DOHH2 (cell line): ENCODE measurements at regions not wholly inside any gene's neighbourhood (a gene's known extent, or its start where the extent isn't known, plus 50 kb on each side); places are given as distances from the start of the nearest gene placed in this dataset.
"Not testable (repeated sequence)": the region's sequence is repeated elsewhere in the genome, so short reads cannot be mapped to it uniquely, and the experiment has no call there.

Experiments
- H3F3A ChIP-seq: fragments of 200-600 bp; sonication (generic), shearing (Covaris generic); 2 replicates; pipeline ENCODE4 v1.6.0; 2016; ENCODE audit warnings: antibody characterized with exemption, mild to moderate bottlenecking; ENCODE audit not compliant: control insufficient read depth, insufficient read depth
- H3K27ac ChIP-seq: fragments of 200-600 bp; sonication (generic); 2 replicates; pipeline ENCODE4 v1.5.1; 2014; ENCODE audit warnings: low read depth, mild to moderate bottlenecking, low read length, moderate library complexity
- H3K27me3 ChIP-seq: fragments of 200-600 bp; sonication (generic); 2 replicates; pipeline ENCODE4 v1.6.1; 2014; ENCODE audit warnings: mild to moderate bottlenecking, low read length, mixed read lengths; ENCODE audit not compliant: control insufficient read depth
- H3K36me3 ChIP-seq: fragments of 200-600 bp; sonication (generic); 2 replicates; pipeline ENCODE4 v1.6.1; 2014; ENCODE audit warnings: mild to moderate bottlenecking, low read length, moderate library complexity, mixed read lengths; ENCODE audit not compliant: control insufficient read depth
- H3K4me1 ChIP-seq: fragments of 200-600 bp; sonication (generic); 2 replicates; pipeline ENCODE4 v1.6.1; 2014; ENCODE audit warnings: mild to moderate bottlenecking, low read length, mixed read lengths; ENCODE audit not compliant: control insufficient read depth
- H3K4me2 ChIP-seq: fragments of 200-600 bp; sonication (generic); 2 replicates; pipeline ENCODE4 v1.6.0; 2014; ENCODE audit warnings: mild to moderate bottlenecking, low read length, moderate library complexity
- H3K4me3 ChIP-seq: fragments of 200-600 bp; sonication (generic); 2 replicates; pipeline ENCODE4 v1.5.1; 2014; ENCODE audit warnings: mild to moderate bottlenecking, low read length, mixed read lengths
- H3K79me2 ChIP-seq: fragments of 200-600 bp; sonication (generic); 2 replicates; pipeline ENCODE4 v1.6.1; 2014; ENCODE audit warnings: mild to moderate bottlenecking, low read length, mixed read lengths; ENCODE audit not compliant: control insufficient read depth
- H3K9me2 ChIP-seq: fragments of 200-600 bp; sonication (generic); replicated peaks from 2 replicates; pipeline ENCODE4 v1.6.1; 2014; ENCODE audit warnings: mild to moderate bottlenecking, low read length, mixed read lengths; ENCODE audit not compliant: control insufficient read depth
- H3K9me3 ChIP-seq: fragments of 200-600 bp; sonication (generic); 2 replicates; pipeline ENCODE4 v1.6.1; 2014; ENCODE audit warnings: antibody characterized with exemption, low read length, mixed read lengths; ENCODE audit not compliant: control insufficient read depth, insufficient read depth
- H4K20me1 ChIP-seq: fragments of 200-600 bp; sonication (generic); 2 replicates; pipeline ENCODE4 v1.6.0; 2014; ENCODE audit warnings: low read depth, mild to moderate bottlenecking, antibody characterized with exemption, low read length, moderate library complexity; ENCODE audit not compliant: control insufficient read depth, insufficient read depth
- EZH2phosphoT487 ChIP-seq: fragments of 200-600 bp; sonication (generic); IDR thresholded peaks from 2 replicates; pipeline ENCODE4 v1.6.1; 2017; ENCODE audit warnings: borderline replicate concordance, mild to moderate bottlenecking, antibody characterized with exemption, low read length, moderate library complexity, mixed read lengths
- TF ChIP-seq, protein P1 (sequence below): fragments of 200-600 bp; sonication (generic); IDR thresholded peaks from one replicate; pipeline ENCODE4 v1.5.1; 2014; ENCODE audit warnings: antibody characterized with exemption, mild to moderate bottlenecking, low read depth, low read length; ENCODE audit not compliant: poor library complexity, severe bottlenecking

GRCh38 chr15:24269923-24270322 is 405.7 kb upstream of the NPAP1 start:
- TF ChIP-seq, protein P1, sequence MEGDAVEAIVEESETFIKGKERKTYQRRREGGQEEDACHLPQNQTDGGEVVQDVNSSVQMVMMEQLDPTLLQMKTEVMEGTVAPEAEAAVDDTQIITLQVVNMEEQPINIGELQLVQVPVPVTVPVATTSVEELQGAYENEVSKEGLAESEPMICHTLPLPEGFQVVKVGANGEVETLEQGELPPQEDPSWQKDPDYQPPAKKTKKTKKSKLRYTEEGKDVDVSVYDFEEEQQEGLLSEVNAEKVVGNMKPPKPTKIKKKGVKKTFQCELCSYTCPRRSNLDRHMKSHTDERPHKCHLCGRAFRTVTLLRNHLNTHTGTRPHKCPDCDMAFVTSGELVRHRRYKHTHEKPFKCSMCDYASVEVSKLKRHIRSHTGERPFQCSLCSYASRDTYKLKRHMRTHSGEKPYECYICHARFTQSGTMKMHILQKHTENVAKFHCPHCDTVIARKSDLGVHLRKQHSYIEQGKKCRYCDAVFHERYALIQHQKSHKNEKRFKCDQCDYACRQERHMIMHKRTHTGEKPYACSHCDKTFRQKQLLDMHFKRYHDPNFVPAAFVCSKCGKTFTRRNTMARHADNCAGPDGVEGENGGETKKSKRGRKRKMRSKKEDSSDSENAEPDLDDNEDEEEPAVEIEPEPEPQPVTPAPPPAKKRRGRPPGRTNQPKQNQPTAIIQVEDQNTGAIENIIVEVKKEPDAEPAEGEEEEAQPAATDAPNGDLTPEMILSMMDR, result no peak
- no peak for TF ChIP-seq EZH2phosphoT487

GRCh38 chr15:24271496-24272244 is 403.9 kb upstream of the NPAP1 start:
- H3K9me2 ChIP-seq, H3K36me3 ChIP-seq, H3K27ac ChIP-seq, H3K9me3 ChIP-seq, H3K4me1 ChIP-seq, H3K27me3 ChIP-seq, H3K4me2 ChIP-seq, H3K4me3 ChIP-seq, H3K79me2 ChIP-seq, H4K20me1 ChIP-seq, H3F3A ChIP-seq: not testable (repeated sequence)

More at GRCh38 chr15:24269923-24270322, 405.7 kb upstream of the NPAP1 start:
- H3K9me2 ChIP-seq, result no peaks in the 10 kb centered on the region
- H3K9me3 ChIP-seq, result no peaks in the 10 kb centered on the region
- H3K4me2 ChIP-seq, result no peak overlapping the region
- no peak overlapping the region for H3K4me3 ChIP-seq
- H3K79me2 ChIP-seq, result no peaks in the 10 kb centered on the region
- H3K27me3 ChIP-seq, result no peaks in the 10 kb centered on the region
- H3K4me1 ChIP-seq, result no peaks in the 10 kb centered on the region
- no peaks in the 10 kb centered on the region for H3F3A ChIP-seq
- H3K36me3 ChIP-seq, result no peaks in the 10 kb centered on the region
- H3K27ac ChIP-seq, result no peak overlapping the region
- no peaks in the 10 kb centered on the region for H4K20me1 ChIP-seq

- H3K79me2 ChIP-seq, result no peaks in the 10 kb centered on the region
- H3F3A ChIP-seq, result no peaks in the 10 kb centered on the region
- no peaks in the 10 kb centered on the region for H3K4me1 ChIP-seq
- no peaks in the 10 kb centered on the region for H4K20me1 ChIP-seq
- no peaks in the 10 kb centered on the region for H3K27me3 ChIP-seq
- no peak overlapping the region for H3K4me3 ChIP-seq
- H3K27ac ChIP-seq, result no peak overlapping the region
- TF ChIP-seq EZH2phosphoT487, result no peak
- TF ChIP-seq, protein P1, result no peak
- H3K9me3 ChIP-seq, result no peaks in the 10 kb centered on the region
- H3K4me2 ChIP-seq, result no peak overlapping the region
- H3K9me2 ChIP-seq, result no peaks in the 10 kb centered on the region
- no peaks in the 10 kb centered on the region for H3K36me3 ChIP-seq
Measured at GRCh38 chr15:24292837-24293236, 382.7 kb upstream of the NPAP1 start.

DNA sequence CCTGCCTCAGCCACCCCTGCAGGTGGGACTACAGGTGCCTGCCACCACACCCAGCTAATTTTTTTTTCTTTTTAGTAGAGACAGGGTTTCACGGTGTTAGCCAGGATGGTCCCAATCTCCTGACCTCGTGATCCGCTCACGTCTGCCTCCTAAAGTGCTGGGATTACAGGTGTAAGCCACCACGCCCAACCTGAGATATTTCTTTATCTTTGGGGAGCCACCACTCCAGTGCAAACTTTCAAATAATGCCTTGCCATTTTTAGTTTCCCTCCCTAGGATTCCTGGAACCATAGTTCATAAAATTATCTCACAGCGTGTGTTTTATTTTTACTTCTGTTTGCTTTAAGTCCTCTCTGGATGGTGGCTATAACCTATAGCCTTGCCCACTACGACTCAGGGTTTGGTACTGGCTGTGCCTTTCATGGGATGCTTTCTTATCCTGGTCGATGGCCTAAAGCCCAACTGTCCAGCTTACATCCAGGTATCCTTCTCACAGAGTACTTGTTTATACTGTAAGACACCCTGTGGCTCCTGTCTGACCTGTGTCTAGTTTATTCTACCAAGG is 374.7 kb upstream of the NPAP1 start:
- H3K9me2 ChIP-seq, H3K27me3 ChIP-seq, H3K27ac ChIP-seq, H3K4me3 ChIP-seq, H3K9me3 ChIP-seq, H3K4me2 ChIP-seq, H3K36me3 ChIP-seq, H3K79me2 ChIP-seq, H3K4me1 ChIP-seq, H3F3A ChIP-seq, H4K20me1 ChIP-seq: not testable (repeated sequence)

DNA sequence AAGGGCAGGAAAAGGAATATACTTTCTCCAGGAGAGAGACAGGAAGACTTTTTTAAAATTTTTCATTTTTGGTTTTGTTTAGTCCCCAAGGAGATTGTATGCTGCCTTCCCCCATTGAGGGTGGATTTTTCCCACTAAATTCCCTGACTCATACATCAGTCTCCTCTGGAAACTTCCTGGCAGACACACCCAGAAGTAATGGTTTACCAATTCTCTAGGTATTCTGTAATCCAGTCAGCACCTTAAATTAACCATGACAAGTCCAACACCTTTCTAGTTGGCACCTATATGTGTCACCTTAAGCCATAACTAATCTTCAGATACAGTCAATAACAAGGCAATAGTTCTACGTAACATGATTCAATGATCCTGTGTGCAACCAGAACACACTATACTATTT is 373.6 kb upstream of the NPAP1 start:
- not testable (repeated sequence) for H3K9me2 ChIP-seq, H3K27ac ChIP-seq, H3K4me1 ChIP-seq, H3K79me2 ChIP-seq, H3K36me3 ChIP-seq, H3K27me3 ChIP-seq, H4K20me1 ChIP-seq, H3K4me3 ChIP-seq, H3F3A ChIP-seq, H3K4me2 ChIP-seq, H3K9me3 ChIP-seq

- not testable (repeated sequence) for H3K4me3 ChIP-seq, H3K36me3 ChIP-seq, H3K27me3 ChIP-seq, H4K20me1 ChIP-seq, H3K4me2 ChIP-seq, H3F3A ChIP-seq, H3K9me2 ChIP-seq, H3K9me3 ChIP-seq, H3K27ac ChIP-seq, H3K79me2 ChIP-seq, H3K4me1 ChIP-seq
Measured at GRCh38 chr15:24304747-24305146, 370.8 kb upstream of the NPAP1 start.
